ENCODE measurements at regions not wholly inside any gene's neighbourhood (a gene's known extent, or its start where the extent isn't known, plus 50 kb on each side); places are given as distances from the start of the nearest gene placed in this dataset.

DNA sequence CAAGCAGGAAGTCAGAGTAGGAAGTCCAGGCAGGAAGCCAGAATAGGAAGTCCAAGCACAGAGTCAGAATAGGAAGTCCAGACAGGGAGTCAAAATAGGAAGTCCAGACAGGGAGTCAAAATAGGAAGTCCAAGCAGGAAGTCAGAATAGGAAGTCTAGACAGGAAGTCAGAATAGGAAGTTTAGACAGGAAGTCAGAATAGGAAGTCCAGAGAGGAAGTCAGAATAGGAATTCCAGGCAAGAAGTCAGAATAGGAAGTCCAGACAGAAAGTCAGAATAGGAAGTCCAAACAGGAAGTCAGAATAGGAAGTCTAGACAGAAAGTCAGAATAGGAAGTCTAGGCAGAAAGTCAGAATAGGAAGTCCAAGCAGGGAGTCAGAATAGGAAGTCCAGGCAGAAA, 105.3 kb upstream of the C16orf82 start:
- TF ChIP-seq, protein P1, sequence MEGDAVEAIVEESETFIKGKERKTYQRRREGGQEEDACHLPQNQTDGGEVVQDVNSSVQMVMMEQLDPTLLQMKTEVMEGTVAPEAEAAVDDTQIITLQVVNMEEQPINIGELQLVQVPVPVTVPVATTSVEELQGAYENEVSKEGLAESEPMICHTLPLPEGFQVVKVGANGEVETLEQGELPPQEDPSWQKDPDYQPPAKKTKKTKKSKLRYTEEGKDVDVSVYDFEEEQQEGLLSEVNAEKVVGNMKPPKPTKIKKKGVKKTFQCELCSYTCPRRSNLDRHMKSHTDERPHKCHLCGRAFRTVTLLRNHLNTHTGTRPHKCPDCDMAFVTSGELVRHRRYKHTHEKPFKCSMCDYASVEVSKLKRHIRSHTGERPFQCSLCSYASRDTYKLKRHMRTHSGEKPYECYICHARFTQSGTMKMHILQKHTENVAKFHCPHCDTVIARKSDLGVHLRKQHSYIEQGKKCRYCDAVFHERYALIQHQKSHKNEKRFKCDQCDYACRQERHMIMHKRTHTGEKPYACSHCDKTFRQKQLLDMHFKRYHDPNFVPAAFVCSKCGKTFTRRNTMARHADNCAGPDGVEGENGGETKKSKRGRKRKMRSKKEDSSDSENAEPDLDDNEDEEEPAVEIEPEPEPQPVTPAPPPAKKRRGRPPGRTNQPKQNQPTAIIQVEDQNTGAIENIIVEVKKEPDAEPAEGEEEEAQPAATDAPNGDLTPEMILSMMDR (IDR thresholded peaks at IDR 0.05): no peak
- TF ChIP-seq CBFB (CRISPR knock-in tag; IDR thresholded peaks at IDR 0.05; ENCODE audit: low read depth) (no peak), NFYB (CRISPR knock-in tag; conservative IDR thresholded peaks at IDR 0.05; ENCODE audit: low read depth) (no peak)
- TF ChIP-seq, protein P2, sequence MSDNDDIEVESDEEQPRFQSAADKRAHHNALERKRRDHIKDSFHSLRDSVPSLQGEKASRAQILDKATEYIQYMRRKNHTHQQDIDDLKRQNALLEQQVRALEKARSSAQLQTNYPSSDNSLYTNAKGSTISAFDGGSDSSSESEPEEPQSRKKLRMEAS (CRISPR knock-in tag; IDR thresholded peaks at IDR 0.05): no peak
- TF ChIP-seq, protein P3, sequence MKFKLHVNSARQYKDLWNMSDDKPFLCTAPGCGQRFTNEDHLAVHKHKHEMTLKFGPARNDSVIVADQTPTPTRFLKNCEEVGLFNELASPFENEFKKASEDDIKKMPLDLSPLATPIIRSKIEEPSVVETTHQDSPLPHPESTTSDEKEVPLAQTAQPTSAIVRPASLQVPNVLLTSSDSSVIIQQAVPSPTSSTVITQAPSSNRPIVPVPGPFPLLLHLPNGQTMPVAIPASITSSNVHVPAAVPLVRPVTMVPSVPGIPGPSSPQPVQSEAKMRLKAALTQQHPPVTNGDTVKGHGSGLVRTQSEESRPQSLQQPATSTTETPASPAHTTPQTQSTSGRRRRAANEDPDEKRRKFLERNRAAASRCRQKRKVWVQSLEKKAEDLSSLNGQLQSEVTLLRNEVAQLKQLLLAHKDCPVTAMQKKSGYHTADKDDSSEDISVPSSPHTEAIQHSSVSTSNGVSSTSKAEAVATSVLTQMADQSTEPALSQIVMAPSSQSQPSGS (CRISPR knock-in tag; IDR thresholded peaks at IDR 0.05; ENCODE audit: borderline replicate concordance, low read depth): no peak
- TF ChIP-seq, protein P4, sequence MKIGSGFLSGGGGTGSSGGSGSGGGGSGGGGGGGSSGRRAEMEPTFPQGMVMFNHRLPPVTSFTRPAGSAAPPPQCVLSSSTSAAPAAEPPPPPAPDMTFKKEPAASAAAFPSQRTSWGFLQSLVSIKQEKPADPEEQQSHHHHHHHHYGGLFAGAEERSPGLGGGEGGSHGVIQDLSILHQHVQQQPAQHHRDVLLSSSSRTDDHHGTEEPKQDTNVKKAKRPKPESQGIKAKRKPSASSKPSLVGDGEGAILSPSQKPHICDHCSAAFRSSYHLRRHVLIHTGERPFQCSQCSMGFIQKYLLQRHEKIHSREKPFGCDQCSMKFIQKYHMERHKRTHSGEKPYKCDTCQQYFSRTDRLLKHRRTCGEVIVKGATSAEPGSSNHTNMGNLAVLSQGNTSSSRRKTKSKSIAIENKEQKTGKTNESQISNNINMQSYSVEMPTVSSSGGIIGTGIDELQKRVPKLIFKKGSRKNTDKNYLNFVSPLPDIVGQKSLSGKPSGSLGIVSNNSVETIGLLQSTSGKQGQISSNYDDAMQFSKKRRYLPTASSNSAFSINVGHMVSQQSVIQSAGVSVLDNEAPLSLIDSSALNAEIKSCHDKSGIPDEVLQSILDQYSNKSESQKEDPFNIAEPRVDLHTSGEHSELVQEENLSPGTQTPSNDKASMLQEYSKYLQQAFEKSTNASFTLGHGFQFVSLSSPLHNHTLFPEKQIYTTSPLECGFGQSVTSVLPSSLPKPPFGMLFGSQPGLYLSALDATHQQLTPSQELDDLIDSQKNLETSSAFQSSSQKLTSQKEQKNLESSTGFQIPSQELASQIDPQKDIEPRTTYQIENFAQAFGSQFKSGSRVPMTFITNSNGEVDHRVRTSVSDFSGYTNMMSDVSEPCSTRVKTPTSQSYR (CRISPR knock-in tag; IDR thresholded peaks at IDR 0.05): no peak
- TF ChIP-seq, protein P5, sequence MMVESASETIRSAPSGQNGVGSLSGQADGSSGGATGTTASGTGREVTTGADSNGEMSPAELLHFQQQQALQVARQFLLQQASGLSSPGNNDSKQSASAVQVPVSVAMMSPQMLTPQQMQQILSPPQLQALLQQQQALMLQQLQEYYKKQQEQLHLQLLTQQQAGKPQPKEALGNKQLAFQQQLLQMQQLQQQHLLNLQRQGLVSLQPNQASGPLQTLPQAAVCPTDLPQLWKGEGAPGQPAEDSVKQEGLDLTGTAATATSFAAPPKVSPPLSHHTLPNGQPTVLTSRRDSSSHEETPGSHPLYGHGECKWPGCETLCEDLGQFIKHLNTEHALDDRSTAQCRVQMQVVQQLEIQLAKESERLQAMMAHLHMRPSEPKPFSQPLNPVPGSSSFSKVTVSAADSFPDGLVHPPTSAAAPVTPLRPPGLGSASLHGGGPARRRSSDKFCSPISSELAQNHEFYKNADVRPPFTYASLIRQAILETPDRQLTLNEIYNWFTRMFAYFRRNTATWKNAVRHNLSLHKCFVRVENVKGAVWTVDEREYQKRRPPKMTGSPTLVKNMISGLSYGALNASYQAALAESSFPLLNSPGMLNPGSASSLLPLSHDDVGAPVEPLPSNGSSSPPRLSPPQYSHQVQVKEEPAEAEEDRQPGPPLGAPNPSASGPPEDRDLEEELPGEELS (CRISPR knock-in tag; IDR thresholded peaks at IDR 0.05): no peak
